Fibroblast of skin of back (primary cell): ENCODE measurements at regions not wholly inside any gene's neighbourhood (a gene's known extent, or its start where the extent isn't known, plus 50 kb on each side); places are given as distances from the start of the nearest gene placed in this dataset.

Source experiments
- DNase-seq: peaks from one replicate; pipeline ENCODE4 v3.0.0-alpha.2; 2013

GRCh38 chr5:141746395-141746794, 64.4 kb upstream of the ARAP3 start:
- no peak for DNase-seq

DNA sequence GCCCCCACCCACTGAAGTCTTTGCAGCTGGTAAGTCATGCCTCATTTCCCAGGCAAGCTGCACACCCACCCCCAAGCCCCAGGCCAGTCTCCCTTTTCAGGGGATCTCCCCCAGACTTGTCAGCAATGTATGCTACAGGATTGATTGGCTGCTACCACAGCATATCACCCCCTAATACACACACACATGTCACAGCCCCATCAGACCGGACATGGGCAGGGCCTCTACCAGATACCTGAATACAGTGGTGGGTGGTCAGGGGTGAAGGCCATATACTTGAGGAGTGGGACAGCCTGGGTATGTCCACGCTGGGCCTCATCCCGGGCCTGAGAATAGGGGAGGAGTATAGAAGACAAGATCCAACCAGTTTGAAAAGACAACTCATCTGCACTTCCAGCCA, 63.4 kb upstream of the ARAP3 start:
- DNase-seq: no peak

- no peak for DNase-seq
Measured at GRCh38 chr5:141743866-141744272, 61.8 kb upstream of the ARAP3 start.

DNA sequence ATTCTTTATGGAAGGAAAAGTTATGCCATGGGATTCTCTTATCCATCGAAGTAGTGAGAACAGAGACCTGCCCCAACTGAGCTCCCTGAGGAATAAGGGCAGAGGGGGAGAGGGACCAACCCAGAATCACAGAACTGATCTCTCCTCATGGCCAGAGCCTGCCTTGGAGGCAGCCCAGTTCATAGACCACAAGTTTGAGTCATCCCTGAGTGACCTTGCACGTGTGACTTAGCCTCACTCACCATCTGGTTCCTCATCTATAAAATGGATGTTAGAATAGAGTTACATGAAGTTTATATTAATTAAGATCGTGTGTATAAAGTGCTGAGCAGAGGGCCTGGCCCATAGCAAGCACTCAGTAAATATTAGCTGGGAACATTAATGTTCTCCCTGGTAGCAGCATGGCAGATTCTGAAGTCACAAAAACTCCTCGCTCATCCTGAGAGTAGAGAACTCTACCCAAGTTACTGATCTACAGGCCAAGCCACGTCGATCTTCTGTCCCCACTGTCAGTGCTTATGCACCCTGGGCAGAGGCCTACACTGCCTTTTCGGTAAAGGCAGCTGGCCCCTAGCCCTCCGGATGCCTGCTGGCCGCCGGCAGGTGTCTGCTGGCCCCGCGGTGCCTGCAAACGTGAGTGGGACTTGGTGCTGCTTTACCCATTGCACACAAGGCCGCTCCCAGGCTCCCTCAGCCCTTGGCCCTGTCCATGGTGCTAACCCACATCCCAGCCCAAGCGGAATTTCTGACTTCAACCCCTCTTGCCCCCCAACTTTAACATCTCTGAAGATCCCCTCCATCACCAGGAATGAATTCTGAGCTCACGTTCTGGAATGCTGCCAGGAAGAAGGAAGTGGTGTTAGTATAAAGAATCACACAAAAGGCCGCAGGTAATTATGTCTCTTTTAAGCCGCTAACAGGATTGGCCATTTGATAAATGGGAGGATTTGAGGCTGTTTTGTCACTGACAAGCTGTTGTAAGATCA, 61.1 kb upstream of the ARAP3 start:
- peak; percentile 38 for DNase-seq

DNA sequence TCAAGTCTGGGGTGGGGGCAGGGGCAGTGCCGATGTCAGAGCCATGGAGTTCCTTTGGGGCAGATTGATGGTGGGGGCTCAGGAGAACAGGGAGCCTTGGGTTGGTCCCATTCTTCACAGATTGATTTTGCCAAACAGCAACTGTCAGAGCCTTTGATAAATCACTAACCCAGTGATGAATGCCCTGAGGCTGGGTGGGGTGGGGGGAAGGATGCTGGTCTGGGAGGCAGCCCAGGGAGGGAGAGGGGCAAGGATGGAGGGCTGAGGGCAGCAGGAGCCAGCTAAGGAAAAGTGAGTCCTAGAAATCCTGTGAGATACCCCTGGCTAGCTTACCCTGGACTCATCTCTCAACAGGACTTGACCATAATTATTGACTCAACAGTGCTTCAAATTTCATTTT, 60.1 kb upstream of the ARAP3 start:
- no peak for DNase-seq

DNA sequence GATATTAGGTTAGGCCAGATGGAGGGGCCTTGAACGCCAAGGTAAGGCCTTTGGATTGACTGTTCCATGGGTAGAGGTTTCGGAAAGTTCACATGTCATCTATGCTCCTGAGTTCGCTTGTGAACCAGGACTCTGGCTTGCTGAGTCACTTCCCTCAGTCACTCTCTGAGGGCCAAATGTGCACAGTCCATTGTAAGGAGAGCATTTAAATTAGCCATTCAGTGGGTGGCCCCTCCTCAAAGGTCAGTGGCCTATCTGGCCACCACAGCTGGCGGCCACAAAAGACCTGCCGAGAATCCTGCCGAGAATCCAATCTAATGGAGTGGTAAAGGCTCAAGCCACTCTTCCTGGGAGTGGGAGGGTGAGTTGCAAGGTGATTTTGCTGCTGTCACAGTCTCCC, 58.9 kb upstream of the ARAP3 start:
- no peak for DNase-seq

DNA sequence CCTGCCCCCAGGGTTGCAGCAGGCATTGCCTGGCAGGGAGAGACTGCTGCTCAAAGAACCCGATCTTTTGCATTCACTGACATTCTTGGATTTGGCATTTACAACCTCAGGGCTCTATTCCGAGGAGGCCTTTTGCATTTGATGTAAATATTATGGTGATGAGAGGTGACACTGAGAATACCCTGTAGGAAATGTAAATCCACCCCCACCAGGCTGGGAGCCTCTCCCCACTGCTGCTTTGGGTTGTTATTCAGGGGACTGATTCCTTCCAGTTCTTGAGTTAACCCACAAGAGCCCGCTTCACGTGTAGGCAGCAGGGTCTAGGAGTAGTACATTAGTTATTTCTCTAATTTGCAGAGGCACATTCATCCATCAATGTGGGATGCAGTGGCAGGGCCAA, 55.5 kb upstream of the ARAP3 start:
- DNase-seq: no peak

DNA sequence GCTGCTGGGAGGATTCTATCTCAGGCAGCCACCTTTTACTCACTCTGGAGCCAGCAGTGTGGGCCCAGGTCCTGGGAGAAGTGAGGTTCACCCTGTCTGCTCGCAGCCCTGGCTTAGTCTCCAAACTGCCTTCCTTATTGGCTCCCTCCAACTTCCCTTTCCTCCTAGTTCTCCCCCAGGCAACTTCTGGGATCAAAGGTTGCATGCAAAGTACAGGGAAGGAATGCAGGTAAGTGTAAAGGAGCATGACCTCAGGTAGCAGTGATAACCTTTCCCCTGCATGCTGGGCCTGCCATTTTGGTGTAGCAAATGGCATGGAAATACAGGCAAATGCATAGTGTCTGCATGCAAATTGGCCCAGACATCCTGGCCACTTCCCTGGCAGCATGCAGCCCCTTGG, 53.8 kb upstream of the ARAP3 start:
- no peak for DNase-seq

- peak; percentile 56 for DNase-seq
Measured at GRCh38 chr5:141734501-141735229, 52.6 kb upstream of the ARAP3 start.

GRCh38 chr5:141733198-141733597, 51.2 kb upstream of the ARAP3 start:
- DNase-seq: no peak

DNA sequence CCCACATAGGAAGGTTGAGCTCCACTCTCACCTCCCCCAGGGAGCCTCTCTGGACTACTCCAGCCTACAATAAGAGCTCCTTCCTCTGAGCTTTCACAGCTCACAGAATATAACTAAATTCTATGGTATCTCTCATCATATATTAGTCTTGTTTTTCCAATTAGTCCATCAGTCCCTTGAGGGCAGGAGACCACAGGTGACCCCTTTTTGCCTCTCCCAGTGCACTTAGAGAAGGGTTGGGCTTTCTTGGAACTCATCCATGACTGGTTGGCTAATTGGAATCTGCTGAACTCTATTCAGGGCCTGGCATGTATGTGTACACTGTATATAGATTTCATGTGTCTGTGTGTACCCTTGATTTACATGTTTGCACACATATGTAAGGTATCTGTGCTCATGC, 50.4 kb upstream of the ARAP3 start:
- no peak for DNase-seq
